Endodermal cell (in vitro differentiated cells): ENCODE measurements at regions not wholly inside any gene's neighbourhood (a gene's known extent, or its start where the extent isn't known, plus 50 kb on each side); places are given as distances from the start of the nearest gene placed in this dataset.
"Not testable (repeated sequence)": the region's sequence is repeated elsewhere in the genome, so short reads cannot be mapped to it uniquely, and the experiment has no call there.

ENCODE experiments used
- DNase-seq: peaks from one replicate; pipeline ENCODE4 v3.0.0-alpha.2; 2017
- H3K27ac ChIP-seq: 2 replicates; pipeline ENCODE4 v1.5.1; 2013; ENCODE audit warnings: mild to moderate bottlenecking, low read depth, low read length, moderate library complexity
- H3K27me3 ChIP-seq: 2 replicates; pipeline ENCODE4 v1.6.1; 2013; ENCODE audit warnings: mild to moderate bottlenecking, low read length, moderate library complexity; ENCODE audit not compliant: insufficient read depth, control insufficient read depth, poor library complexity, severe bottlenecking
- H3K36me3 ChIP-seq: 2 replicates; pipeline ENCODE4 v1.7.0; 2013; ENCODE audit warnings: mild to moderate bottlenecking, low read length, moderate library complexity; ENCODE audit not compliant: control insufficient read depth, insufficient read depth
- H3K4me1 ChIP-seq: one replicate; pipeline ENCODE4 v1.7.0; 2013; ENCODE audit warnings: low read length; ENCODE audit not compliant: control insufficient read depth, insufficient read depth
- H3K4me3 ChIP-seq: 2 replicates; pipeline ENCODE4 v1.5.1; 2013; ENCODE audit warnings: mild to moderate bottlenecking, low read length, moderate library complexity
- H3K9ac ChIP-seq: 2 replicates; pipeline ENCODE4 v1.6.1; 2013; ENCODE audit warnings: mild to moderate bottlenecking, low read length, moderate library complexity; ENCODE audit not compliant: poor library complexity, severe bottlenecking; ENCODE audit errors: extremely low read depth
- H3K9me3 ChIP-seq: 2 replicates; pipeline ENCODE4 v1.6.1; 2013; ENCODE audit warnings: mild to moderate bottlenecking, low read length, moderate library complexity; ENCODE audit not compliant: control insufficient read depth
- H3K27ac Mint-ChIP-seq: 2 replicates; pipeline ENCODE4 v1.8.0; 2020; ENCODE audit warnings: mixed read lengths
- H3K27me3 Mint-ChIP-seq: 2 replicates; pipeline ENCODE4 v1.8.0; 2021; ENCODE audit warnings: mild to moderate bottlenecking, mixed read lengths; ENCODE audit not compliant: insufficient read depth
- H3K36me3 Mint-ChIP-seq: 2 replicates; pipeline ENCODE4 v1.8.0; 2020; ENCODE audit warnings: low read depth, mixed read lengths
- H3K4me1 Mint-ChIP-seq: 2 replicates; pipeline ENCODE4 v1.8.0; 2020; ENCODE audit warnings: mixed read lengths
- H3K4me3 Mint-ChIP-seq: 2 replicates; pipeline ENCODE4 v1.8.0; 2020; ENCODE audit warnings: mild to moderate bottlenecking, moderate library complexity, mixed read lengths
- H3K9me3 Mint-ChIP-seq: 2 replicates; pipeline ENCODE4 v1.8.0; 2020; ENCODE audit warnings: mild to moderate bottlenecking, mixed read lengths
- WGBS, 2 experiments: methylation state at CpG; one replicate each; pipeline versions ENCODE4 v1.1.5 to v1.1.7; 2013; ENCODE audit warnings: missing lambda C conversion rate in 2 of 2, mixed read lengths in 1 of 2; ENCODE audit not compliant: insufficient coverage in 1 of 2, insufficient read length in 1 of 2; 5-methylcytosine and 5-hydroxymethylcytosine counted together
- TF ChIP-seq, protein P1 (sequence below): fragments of 200-600 bp; sonication (generic); conservative IDR thresholded peaks from 2 replicates; pipeline ENCODE4 v1.5.0; 2021; ENCODE audit warnings: antibody characterized with exemption, mild to moderate bottlenecking

DNA sequence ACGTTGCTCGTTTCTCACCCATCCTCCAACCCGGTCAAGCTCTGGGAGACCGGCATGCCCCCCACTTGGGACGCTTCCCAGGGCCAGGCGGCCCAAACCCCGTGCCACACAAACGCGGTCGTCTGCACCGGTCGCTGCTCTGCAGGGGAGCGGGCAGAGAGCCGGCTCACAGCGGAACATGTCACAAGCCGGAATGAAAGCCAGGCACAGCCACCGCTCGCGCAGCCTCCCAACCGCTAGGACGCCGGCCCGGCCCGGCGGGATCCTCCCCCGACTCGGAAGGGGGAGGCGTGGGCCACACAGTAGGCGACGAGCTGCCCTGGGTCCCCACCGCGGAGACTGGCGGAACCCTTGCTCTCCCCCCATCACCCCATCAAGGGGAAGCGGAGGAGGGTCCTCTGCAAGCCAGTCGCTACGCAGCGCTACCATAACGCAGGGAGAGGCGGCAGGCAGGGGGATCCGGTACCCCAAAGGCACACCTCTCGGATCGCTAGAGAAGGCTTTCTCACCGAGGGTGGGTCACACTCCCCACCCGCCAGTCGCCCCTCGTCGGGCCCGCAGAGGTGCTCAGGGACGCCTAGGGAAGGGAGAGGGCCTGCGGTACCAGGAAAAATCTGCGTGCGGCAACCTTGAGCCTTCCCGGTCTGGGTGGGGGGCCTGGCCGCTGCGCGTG is 768.4 kb upstream of the DEFB115 start:
- H3K36me3 ChIP-seq, result no peaks in the 10 kb centered on the region
- WGBS, 2 experiments, result 74 to 91% methylated on average over 14 to 56 of the region's 56 CpGs
- H3K9ac ChIP-seq, result no peak overlapping the region
- Mint-ChIP-seq H3K27ac (no peak overlapping the region), H3K27me3 (no peaks in the 10 kb centered on the region), H3K36me3 (peaks cover 3% of the 10 kb centered on the region), H3K9me3 (peaks cover 66% of the 10 kb centered on the region), H3K4me1 (no peaks in the 10 kb centered on the region), H3K4me3 (no peak overlapping the region)
- no peak overlapping the region for H3K27ac ChIP-seq
- H3K9me3 ChIP-seq, result no peaks in the 10 kb centered on the region
- DNase-seq, result peak; percentile 18
- H3K27me3 ChIP-seq, result no peaks in the 10 kb centered on the region
- no peak overlapping the region for H3K4me3 ChIP-seq
- TF ChIP-seq, protein P1, sequence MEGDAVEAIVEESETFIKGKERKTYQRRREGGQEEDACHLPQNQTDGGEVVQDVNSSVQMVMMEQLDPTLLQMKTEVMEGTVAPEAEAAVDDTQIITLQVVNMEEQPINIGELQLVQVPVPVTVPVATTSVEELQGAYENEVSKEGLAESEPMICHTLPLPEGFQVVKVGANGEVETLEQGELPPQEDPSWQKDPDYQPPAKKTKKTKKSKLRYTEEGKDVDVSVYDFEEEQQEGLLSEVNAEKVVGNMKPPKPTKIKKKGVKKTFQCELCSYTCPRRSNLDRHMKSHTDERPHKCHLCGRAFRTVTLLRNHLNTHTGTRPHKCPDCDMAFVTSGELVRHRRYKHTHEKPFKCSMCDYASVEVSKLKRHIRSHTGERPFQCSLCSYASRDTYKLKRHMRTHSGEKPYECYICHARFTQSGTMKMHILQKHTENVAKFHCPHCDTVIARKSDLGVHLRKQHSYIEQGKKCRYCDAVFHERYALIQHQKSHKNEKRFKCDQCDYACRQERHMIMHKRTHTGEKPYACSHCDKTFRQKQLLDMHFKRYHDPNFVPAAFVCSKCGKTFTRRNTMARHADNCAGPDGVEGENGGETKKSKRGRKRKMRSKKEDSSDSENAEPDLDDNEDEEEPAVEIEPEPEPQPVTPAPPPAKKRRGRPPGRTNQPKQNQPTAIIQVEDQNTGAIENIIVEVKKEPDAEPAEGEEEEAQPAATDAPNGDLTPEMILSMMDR, result no peak
- no peaks in the 10 kb centered on the region for H3K4me1 ChIP-seq

DNA sequence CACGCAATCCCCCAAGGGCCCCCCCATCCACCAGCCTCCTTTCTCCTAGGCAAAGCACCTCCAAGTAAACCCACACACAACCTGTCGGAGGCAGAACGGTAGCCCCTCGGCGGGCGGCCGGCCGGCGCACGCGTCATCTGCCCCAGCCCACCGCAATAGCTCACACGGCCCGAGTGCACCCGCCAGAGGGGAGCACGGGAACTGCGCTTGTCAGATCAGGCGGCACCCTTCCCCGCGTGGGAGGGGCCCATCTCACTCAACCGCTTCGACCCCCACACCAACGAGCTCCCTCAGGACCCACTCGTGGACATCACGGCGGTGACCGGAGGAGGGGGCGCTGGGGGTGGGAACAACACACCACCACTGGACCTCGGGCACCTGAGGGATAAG is 767.9 kb upstream of the DEFB115 start:
- WGBS, 2 experiments, result 75 to 94% methylated on average over 13 to 29 of the region's 29 CpGs
- Histone ChIP-seq H3K9me3 (no peaks in the 10 kb centered on the region), H3K4me3 (no peak overlapping the region), H3K27me3 (no peaks in the 10 kb centered on the region), H3K36me3 (no peaks in the 10 kb centered on the region), H3K9ac (no peak overlapping the region), H3K27ac (no peak overlapping the region), H3K4me1 (no peaks in the 10 kb centered on the region)
- Mint-ChIP-seq H3K9me3 (peaks cover 70% of the 10 kb centered on the region), H3K36me3 (peaks cover 3% of the 10 kb centered on the region), H3K4me3 (no peak overlapping the region), H3K27ac (no peak overlapping the region), H3K4me1 (no peaks in the 10 kb centered on the region), H3K27me3 (no peaks in the 10 kb centered on the region)
- TF ChIP-seq, protein P1, result no peak
- peak; percentile 27 for DNase-seq

DNA sequence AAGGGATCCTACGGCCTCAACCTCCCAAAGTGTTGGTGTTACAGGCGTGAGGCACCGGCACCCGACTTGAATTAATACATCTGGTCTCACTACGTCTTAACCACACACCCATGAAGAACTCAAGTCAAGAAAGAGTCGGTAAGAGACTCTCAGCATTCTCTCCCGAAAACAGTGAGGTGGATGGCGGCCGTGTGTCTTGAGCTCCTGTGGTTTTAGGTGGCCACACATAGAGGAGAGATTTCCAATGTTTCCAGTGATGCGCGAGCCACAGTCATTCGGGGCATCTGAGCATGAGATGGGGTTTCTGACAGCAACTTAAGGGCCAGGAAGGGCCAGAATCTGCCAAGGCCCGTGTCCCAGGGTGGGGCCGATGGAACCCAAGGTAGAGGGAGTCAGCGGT is 766.4 kb upstream of the DEFB115 start:
- H3K27ac Mint-ChIP-seq, result no peak overlapping the region
- H3K9me3 Mint-ChIP-seq, result peaks cover 64% of the 10 kb centered on the region
- H3K27me3 Mint-ChIP-seq, result no peaks in the 10 kb centered on the region
- H3K4me1 Mint-ChIP-seq, result no peaks in the 10 kb centered on the region
- TF ChIP-seq, protein P1, result no peak
- H3K27me3 ChIP-seq, result no peaks in the 10 kb centered on the region
- no peak overlapping the region for H3K4me3 ChIP-seq
- H3K4me1 ChIP-seq, result no peaks in the 10 kb centered on the region
- H3K4me3 Mint-ChIP-seq, result no peak overlapping the region
- WGBS, 2 experiments, result 92 to 93% methylated on average over 12 to 15 of the region's 15 CpGs
- H3K36me3 Mint-ChIP-seq, result peaks cover 3% of the 10 kb centered on the region
- no peak overlapping the region for H3K27ac ChIP-seq
- H3K36me3 ChIP-seq, result no peaks in the 10 kb centered on the region
- no peaks in the 10 kb centered on the region for H3K9me3 ChIP-seq
- no peak overlapping the region for H3K9ac ChIP-seq
- DNase-seq, result peak; percentile 11

DNA sequence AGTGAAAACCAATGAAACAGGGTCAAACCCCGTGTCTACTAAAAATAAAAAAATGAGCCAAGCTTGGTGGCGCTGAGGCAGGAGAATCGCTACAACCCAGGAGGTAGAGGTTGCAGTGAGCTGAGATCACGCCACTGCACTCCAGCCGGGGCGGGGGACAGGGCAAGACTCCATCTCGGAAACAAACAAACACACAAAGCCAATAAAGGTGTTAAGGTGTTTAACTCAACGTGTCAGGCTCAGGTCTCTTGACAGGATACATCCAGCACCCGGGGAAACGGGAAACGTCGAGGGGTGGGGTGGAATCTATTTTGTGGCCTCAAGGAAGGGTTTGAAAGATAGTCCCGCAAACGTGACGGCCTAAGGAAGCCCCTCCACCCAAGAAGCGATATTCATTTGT is 760.8 kb upstream of the DEFB115 start:
- H3K9me3 ChIP-seq, H3K36me3 Mint-ChIP-seq, H3K9ac ChIP-seq, H3K27ac Mint-ChIP-seq, H3K36me3 ChIP-seq, DNase-seq, H3K27me3 Mint-ChIP-seq, H3K27me3 ChIP-seq, H3K4me1 ChIP-seq, H3K27ac ChIP-seq, H3K4me1 Mint-ChIP-seq, H3K4me3 Mint-ChIP-seq, H3K4me3 ChIP-seq: not testable (repeated sequence)
- H3K9me3 Mint-ChIP-seq, result peaks cover 30% of the 10 kb centered on the region
- 86 to 95% methylated on average over 8 to 11 of the region's 16 CpGs for WGBS, 2 experiments

DNA sequence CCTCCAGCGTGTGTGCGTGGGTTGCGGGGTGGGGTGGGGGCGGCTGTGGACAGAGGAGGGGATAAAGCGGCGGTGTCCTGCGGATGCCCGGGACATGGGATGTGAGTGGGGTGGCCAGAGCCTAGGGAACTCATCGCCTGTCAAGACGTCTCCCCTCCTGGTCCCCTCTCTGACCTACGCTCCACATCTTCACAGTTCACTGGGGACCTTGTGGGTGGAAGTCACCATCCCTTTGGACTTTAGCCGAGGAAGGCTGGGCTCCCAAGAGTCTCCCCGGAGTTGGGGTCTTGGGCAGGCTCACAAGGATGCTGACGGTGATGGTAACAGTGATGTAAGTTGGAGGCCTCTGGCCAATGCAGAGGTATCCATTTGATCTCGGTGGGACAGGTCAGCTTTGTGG is 760.3 kb upstream of the DEFB115 start:
- not testable (repeated sequence) for H3K27me3 Mint-ChIP-seq, H3K36me3 Mint-ChIP-seq, H3K4me3 Mint-ChIP-seq, H3K27ac ChIP-seq, DNase-seq, H3K36me3 ChIP-seq, H3K27ac Mint-ChIP-seq, H3K4me1 ChIP-seq, H3K4me1 Mint-ChIP-seq, H3K9me3 ChIP-seq, H3K4me3 ChIP-seq, H3K27me3 ChIP-seq, H3K9ac ChIP-seq
- WGBS, 2 experiments, result 93 to 96% methylated on average over 4 to 14 of the region's 15 CpGs
- H3K9me3 Mint-ChIP-seq, result peaks cover 26% of the 10 kb centered on the region
